GM21447 (cell line): ENCODE measurements at regions not wholly inside any gene's neighbourhood (a gene's known extent, or its start where the extent isn't known, plus 50 kb on each side); places are given as distances from the start of the nearest gene placed in this dataset.

Experiments used
- ATAC-seq: cut with Tn5 transposase; IDR thresholded peaks from one replicate; pipeline ENCODE4 v1.9.1; 2021; ENCODE audit not compliant: unreplicated experiment

- no peak for ATAC-seq
These were observed 693.3 kb upstream of the WWC1 start for GRCh38 chr5:167598166-167598565.

- no peak for ATAC-seq
These were observed 689.4 kb upstream of the WWC1 start for GRCh38 chr5:167602067-167602466.

GRCh38 chr5:167603135-167603534 is 688.3 kb upstream of the WWC1 start:
- no peak for ATAC-seq

GRCh38 chr5:167608390-167609272 is 682.8 kb upstream of the WWC1 start:
- no peak for ATAC-seq

- no peak for ATAC-seq
These were observed 677.0 kb upstream of the WWC1 start for GRCh38 chr5:167614294-167615021.

GRCh38 chr5:167616043-167616890 is 675.2 kb upstream of the WWC1 start:
- no peak for ATAC-seq

GRCh38 chr5:167623354-167623753 is 668.1 kb upstream of the WWC1 start:
- no peak for ATAC-seq

GRCh38 chr5:167624053-167624452 is 667.4 kb upstream of the WWC1 start:
- no peak for ATAC-seq

GRCh38 chr5:167626341-167627123 is 664.9 kb upstream of the WWC1 start:
- ATAC-seq = no peak

- no peak for ATAC-seq
These were observed 661.8 kb upstream of the WWC1 start for GRCh38 chr5:167629634-167630033.

- no peak for ATAC-seq
These were observed 660.3 kb upstream of the WWC1 start for GRCh38 chr5:167631191-167631590.

GRCh38 chr5:167633114-167633513 is 658.3 kb upstream of the WWC1 start:
- ATAC-seq = no peak

- ATAC-seq = no peak
These were observed 657.5 kb upstream of the WWC1 start for GRCh38 chr5:167633931-167634341.

- no peak for ATAC-seq
These were observed 657.0 kb upstream of the WWC1 start for GRCh38 chr5:167634432-167634831.

- no peak for ATAC-seq
These were observed 652.6 kb upstream of the WWC1 start for GRCh38 chr5:167638816-167639215.

- no peak for ATAC-seq
These were observed 652.2 kb upstream of the WWC1 start for GRCh38 chr5:167639273-167639672.

- ATAC-seq = no peak
These were observed 651.7 kb upstream of the WWC1 start for GRCh38 chr5:167639766-167640165.

GRCh38 chr5:167642181-167642580 is 649.3 kb upstream of the WWC1 start:
- no peak for ATAC-seq

GRCh38 chr5:167642779-167643517 is 648.5 kb upstream of the WWC1 start:
- no peak for ATAC-seq
